Renal cortex interstitium (tissue), 11 donors: ENCODE measurements at regions not wholly inside any gene's neighbourhood (a gene's known extent, or its start where the extent isn't known, plus 50 kb on each side); places are given as distances from the start of the nearest gene placed in this dataset.

Experiments
- DNase-seq, 11 donors: peaks; one replicate each; pipeline ENCODE4 v3.0.0-alpha.2; 2013; ENCODE audit warnings: low read depth in 9 of 11, low spot score in 4 of 11; ENCODE audit errors: extremely low read depth in 1 of 11

GRCh38 chr2:217559084-217559483, 443.7 kb downstream of the TNS1 start:
- DNase-seq = no peak

- DNase-seq = peak in 7 of 11 donors; percentile 27 to 70 (median 59)
These were observed 447.5 kb downstream of the TNS1 start for GRCh38 chr2:217555081-217555876.

- no peak for DNase-seq
These were observed 449.1 kb downstream of the TNS1 start for GRCh38 chr2:217553679-217554078.

GRCh38 chr2:217553202-217553601, 449.6 kb downstream of the TNS1 start:
- no peak for DNase-seq

- no peak for DNase-seq
These were observed 450.7 kb downstream of the TNS1 start for GRCh38 chr2:217552081-217552480.

- DNase-seq = no peak
These were observed 451.4 kb downstream of the TNS1 start for GRCh38 chr2:217551252-217551899.

GRCh38 chr2:217539126-217539525, 463.7 kb downstream of the TNS1 start:
- no peak for DNase-seq

- DNase-seq = peak in 7 of 11 donors; percentile 27 to 77 (median 53)
These were observed 464.1 kb downstream of the TNS1 start for GRCh38 chr2:217538719-217539118.

- DNase-seq = no peak
These were observed 466.7 kb downstream of the TNS1 start for GRCh38 chr2:217535957-217536708.

GRCh38 chr2:217530392-217531090, 472.3 kb downstream of the TNS1 start:
- no peak for DNase-seq

- no peak for DNase-seq
These were observed 473.5 kb downstream of the TNS1 start for GRCh38 chr2:217529271-217529670.

- DNase-seq = no peak
These were observed 475.1 kb downstream of the TNS1 start for GRCh38 chr2:217527590-217528202.

GRCh38 chr2:217525076-217525475, 477.7 kb downstream of the TNS1 start:
- DNase-seq = no peak

- no peak for DNase-seq
These were observed 479.5 kb downstream of the TNS1 start for GRCh38 chr2:217523286-217523685.

- DNase-seq = no peak
These were observed 481.0 kb downstream of the TNS1 start for GRCh38 chr2:217521820-217522219.

- DNase-seq = no peak
These were observed 482.3 kb downstream of the TNS1 start for GRCh38 chr2:217520356-217521010.

- no peak for DNase-seq
These were observed 485.4 kb downstream of the TNS1 start for GRCh38 chr2:217517402-217517801.

GRCh38 chr2:217515615-217516309, 487.0 kb downstream of the TNS1 start:
- DNase-seq = no peak
